PC-9 (cell line): ENCODE measurements at regions not wholly inside any gene's neighbourhood (a gene's known extent, or its start where the extent isn't known, plus 50 kb on each side); places are given as distances from the start of the nearest gene placed in this dataset.

Experiments
- BruUV-seq: library from RNA; stranded (reverse); fragments of 400-500 nt; replicated peaks from 2 replicates; lab custom pipeline; 2021; lab: Mats Ljungman, UMichigan
- CTCF ChIA-PET: fragments of 300-600 bp; sonication (Branson Sonifier 250); formaldehyde crosslinking; loops from one replicate; lab custom pipeline; 2022; ENCODE audit warnings: antibody characterized with exemption; lab: Charles Lee
- POLR2A ChIA-PET: fragments of 300-600 bp; sonication (Branson Sonifier 250); formaldehyde crosslinking; loops from one replicate; lab custom pipeline; 2022; ENCODE audit warnings: antibody characterized with exemption; ENCODE audit not compliant: unreplicated experiment; lab: Charles Lee
- DNase-seq, 2 experiments: peaks; one replicate each; pipeline versions ENCODE4 v3.0.0 to v3.0.0-alpha.2; 2015 to 2022; ENCODE audit warnings: mixed read lengths in 1 of 2
- H2AFZ ChIP-seq: fragments of 200-600 bp; sonication (generic); 2 replicates; pipeline ENCODE4 v1.8.1; 2017; ENCODE audit warnings: antibody characterized with exemption
- H3F3A ChIP-seq: fragments of 200-600 bp; sonication (generic); 2 replicates; pipeline ENCODE4 v1.8.1; 2017; ENCODE audit warnings: antibody characterized with exemption, mild to moderate bottlenecking, low read depth; ENCODE audit not compliant: insufficient read depth
- H3K27ac ChIP-seq: fragments of 200-600 bp; sonication (generic); 2 replicates; pipeline ENCODE4 v1.6.1; 2016; ENCODE audit warnings: mixed run types
- H3K27me3 ChIP-seq: fragments of 200-600 bp; sonication (generic); 2 replicates; pipeline ENCODE4 v1.6.1; 2016; ENCODE audit warnings: low read depth, mixed run types; ENCODE audit not compliant: insufficient read depth
- H3K36me3 ChIP-seq: fragments of 200-600 bp; sonication (generic); 2 replicates; pipeline ENCODE4 v1.6.1; 2016; ENCODE audit warnings: low read depth, mixed run types
- H3K4me1 ChIP-seq: fragments of 200-600 bp; sonication (generic); replicated peaks from 2 replicates; pipeline ENCODE4 v1.6.1; 2016; ENCODE audit warnings: mixed run types; ENCODE audit not compliant: insufficient read depth
- H3K4me2 ChIP-seq: fragments of 200-600 bp; sonication (generic); 2 replicates; pipeline ENCODE4 v1.6.1; 2017; ENCODE audit warnings: mixed run types
- H3K4me3 ChIP-seq: fragments of 200-600 bp; sonication (generic); 2 replicates; pipeline ENCODE4 v1.6.1; 2016; ENCODE audit warnings: mixed run types
- H3K79me2 ChIP-seq: fragments of 200-600 bp; sonication (generic); 2 replicates; pipeline ENCODE4 v1.6.1; 2017; ENCODE audit warnings: low read depth, mixed run types
- H3K9me2 ChIP-seq: fragments of 200-600 bp; sonication (generic); 2 replicates; pipeline ENCODE4 v1.8.1; 2017; ENCODE audit warnings: mild to moderate bottlenecking; ENCODE audit not compliant: insufficient read depth
- H3K9me3 ChIP-seq: fragments of 200-600 bp; sonication (generic); 2 replicates; pipeline ENCODE4 v1.8.1; 2016; ENCODE audit warnings: low read depth; ENCODE audit not compliant: insufficient read depth
- H4K20me1 ChIP-seq: fragments of 200-600 bp; sonication (generic); 2 replicates; pipeline ENCODE4 v1.8.1; 2017; ENCODE audit not compliant: insufficient read depth
- EZH2 ChIP-seq: fragments of 200-600 bp; sonication (generic); IDR thresholded peaks from 2 replicates; pipeline ENCODE4 v1.8.0; 2017; ENCODE audit warnings: antibody characterized with exemption, low read depth
- intact Hi-C: fragments of 100-400 bp; cut with micrococcal nuclease; formaldehyde crosslinking; loops from one replicate; pipeline ENCODE4 v1.10.0; 2022; ENCODE audit not compliant: unreplicated experiment
- TF ChIP-seq, protein P1 (sequence below): fragments of 200-600 bp; sonication (generic); conservative IDR thresholded peaks from 2 replicates; pipeline ENCODE4 v1.6.1; 2017; ENCODE audit warnings: mixed run types, antibody characterized with exemption, mild to moderate bottlenecking, moderate library complexity

DNA sequence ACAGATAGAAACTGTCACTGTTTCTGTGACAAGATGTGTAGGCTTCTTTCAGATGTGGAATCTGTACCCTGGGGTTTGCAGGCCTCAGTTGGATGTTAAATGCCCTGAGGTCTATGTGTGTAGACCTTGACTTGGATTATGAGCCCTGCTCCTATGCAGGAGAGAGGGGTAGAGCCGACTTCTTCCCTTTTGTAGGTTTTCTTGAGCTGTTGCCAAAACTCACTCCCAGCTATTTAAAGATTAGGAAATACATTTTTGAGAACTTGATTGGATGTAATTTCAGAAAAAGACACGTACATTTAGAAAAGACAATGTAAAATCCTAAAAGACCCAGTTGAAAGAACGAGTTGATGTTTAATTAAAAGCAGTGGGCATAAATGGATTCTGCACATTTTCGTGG is 374.8 kb downstream of the SLC4A3 start:
- ChIA-PET CTCF (interaction anchor here (0.6 kb wide), 2 partner anchors 684 to 897 kb away, joined by 3 to 4 read pairs; no protein-coding TSS in a partner anchor), POLR2A (interaction anchor here (0.5 kb wide), 1 partner anchor 26 kb away, joined by 4 read pairs; no protein-coding TSS in a partner anchor)
- Histone ChIP-seq H3K79me2 (no peaks in the 10 kb centered on the region), H3K9me3 (peaks cover 6% of the 10 kb centered on the region; the same call in 1 of the 2 replicates), H3K27ac (peak overlapping the region; percentile 48; the same call in 1 of the 2 replicates), H3K4me1 (peaks cover 15% of the 10 kb centered on the region), H2AFZ (no peak overlapping the region), H3K4me2 (no peak overlapping the region), H3K4me3 (no peak overlapping the region), H3K27me3 (no peaks in the 10 kb centered on the region), H3K36me3 (no peaks in the 10 kb centered on the region), H3F3A (no peaks in the 10 kb centered on the region), H4K20me1 (no peaks in the 10 kb centered on the region), H3K9me2 (no peaks in the 10 kb centered on the region)
- no peak for DNase-seq
- no TSS peak for BruUV-seq
- intact Hi-C loops: no loop called here
- TF ChIP-seq EZH2: no peak
- TF ChIP-seq, protein P1, sequence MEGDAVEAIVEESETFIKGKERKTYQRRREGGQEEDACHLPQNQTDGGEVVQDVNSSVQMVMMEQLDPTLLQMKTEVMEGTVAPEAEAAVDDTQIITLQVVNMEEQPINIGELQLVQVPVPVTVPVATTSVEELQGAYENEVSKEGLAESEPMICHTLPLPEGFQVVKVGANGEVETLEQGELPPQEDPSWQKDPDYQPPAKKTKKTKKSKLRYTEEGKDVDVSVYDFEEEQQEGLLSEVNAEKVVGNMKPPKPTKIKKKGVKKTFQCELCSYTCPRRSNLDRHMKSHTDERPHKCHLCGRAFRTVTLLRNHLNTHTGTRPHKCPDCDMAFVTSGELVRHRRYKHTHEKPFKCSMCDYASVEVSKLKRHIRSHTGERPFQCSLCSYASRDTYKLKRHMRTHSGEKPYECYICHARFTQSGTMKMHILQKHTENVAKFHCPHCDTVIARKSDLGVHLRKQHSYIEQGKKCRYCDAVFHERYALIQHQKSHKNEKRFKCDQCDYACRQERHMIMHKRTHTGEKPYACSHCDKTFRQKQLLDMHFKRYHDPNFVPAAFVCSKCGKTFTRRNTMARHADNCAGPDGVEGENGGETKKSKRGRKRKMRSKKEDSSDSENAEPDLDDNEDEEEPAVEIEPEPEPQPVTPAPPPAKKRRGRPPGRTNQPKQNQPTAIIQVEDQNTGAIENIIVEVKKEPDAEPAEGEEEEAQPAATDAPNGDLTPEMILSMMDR: no peak

GRCh38 chr2:220002699-220003098 is 375.3 kb downstream of the SLC4A3 start:
- Histone ChIP-seq H3K9me2 (no peaks in the 10 kb centered on the region), H2AFZ (no peak overlapping the region), H3K4me3 (no peak overlapping the region), H3K9me3 (peaks cover 6% of the 10 kb centered on the region; the same call in 1 of the 2 replicates), H3K79me2 (no peaks in the 10 kb centered on the region), H3K27ac (no peak overlapping the region), H3K4me2 (no peak overlapping the region), H4K20me1 (no peaks in the 10 kb centered on the region), H3K36me3 (no peaks in the 10 kb centered on the region), H3K4me1 (peaks cover 15% of the 10 kb centered on the region), H3K27me3 (no peaks in the 10 kb centered on the region), H3F3A (no peaks in the 10 kb centered on the region)
- no peak for DNase-seq
- BruUV-seq: no TSS peak
- ChIA-PET POLR2A (no interaction called here), CTCF (interaction anchor here (0.6 kb wide), 1 partner anchor 684 kb away, joined by 3 read pairs; no protein-coding TSS in a partner anchor)
- TF ChIP-seq, protein P1: no peak
- no peak for TF ChIP-seq EZH2
- intact Hi-C loops: no loop called here

DNA sequence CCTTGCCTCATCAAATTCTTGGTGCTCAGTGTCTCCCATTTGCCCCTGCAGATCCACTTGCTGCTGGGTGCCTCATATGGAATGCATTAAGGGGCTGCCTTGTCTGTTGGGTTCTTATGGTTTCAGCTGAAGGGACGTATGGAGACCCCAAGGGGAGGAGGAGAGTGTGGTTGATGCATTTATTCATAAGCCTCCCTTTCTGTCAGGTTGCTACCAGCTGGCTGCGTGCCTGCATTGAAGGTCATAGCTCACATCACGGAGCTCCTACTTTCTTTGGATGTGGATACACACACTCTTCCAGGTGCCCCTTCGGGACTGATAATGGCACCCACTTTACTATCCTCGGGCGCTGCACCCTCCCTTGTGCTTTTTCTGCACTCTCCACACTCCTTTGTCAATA is 377.9 kb downstream of the SLC4A3 start:
- Histone ChIP-seq H3K9me2 (no peaks in the 10 kb centered on the region), H3F3A (no peaks in the 10 kb centered on the region), H3K79me2 (no peaks in the 10 kb centered on the region), H3K27ac (no peak overlapping the region), H4K20me1 (no peaks in the 10 kb centered on the region), H3K36me3 (no peaks in the 10 kb centered on the region), H3K9me3 (no peaks in the 10 kb centered on the region), H3K27me3 (no peaks in the 10 kb centered on the region), H3K4me2 (no peak overlapping the region), H3K4me1 (peaks cover 15% of the 10 kb centered on the region), H3K4me3 (no peak overlapping the region), H2AFZ (no peak overlapping the region)
- BruUV-seq: no TSS peak
- POLR2A ChIA-PET: no interaction called here
- TF ChIP-seq, protein P1: no peak
- DNase-seq: no peak
- CTCF ChIA-PET: no interaction called here
- intact Hi-C loops: no loop called here
